A673 (cell line): ENCODE measurements at regions not wholly inside any gene's neighbourhood (a gene's known extent, or its start where the extent isn't known, plus 50 kb on each side); places are given as distances from the start of the nearest gene placed in this dataset.

Experiments used
- BruUV-seq: library from RNA; stranded (reverse); fragments of 400-500 nt; replicated peaks from 2 replicates; lab custom pipeline; 2021; lab: Mats Ljungman, UMichigan
- CTCF ChIA-PET: fragments of 300-600 bp; sonication (Branson Sonifier 250); formaldehyde crosslinking; loops from one replicate; lab custom pipeline; 2022; ENCODE audit warnings: antibody characterized with exemption; lab: Charles Lee
- POLR2A ChIA-PET: fragments of 300-600 bp; sonication (Branson Sonifier 250); formaldehyde crosslinking; loops from one replicate; lab custom pipeline; 2022; ENCODE audit warnings: antibody characterized with exemption; ENCODE audit not compliant: low non-redundant PET; lab: Charles Lee
- DNase-seq: peaks from one replicate; pipeline ENCODE4 v3.0.0-alpha.2; 2015; ENCODE audit warnings: low spot score
- H3K27ac ChIP-seq: fragments of 200-600 bp; sonication (generic); 2 replicates; pipeline ENCODE4 v1.5.1; 2016; ENCODE audit warnings: mixed run types, low read depth, mild to moderate bottlenecking, mixed read lengths, antibody characterized with exemption, low read length; ENCODE audit not compliant: poor library complexity, severe bottlenecking
- H3K27me3 ChIP-seq: fragments of 200-600 bp; sonication (generic); replicated peaks from 2 replicates; pipeline ENCODE4 v1.6.1; 2017; ENCODE audit warnings: mixed run types, low read depth, mild to moderate bottlenecking, mixed read lengths, antibody characterized with exemption, low read length; ENCODE audit not compliant: insufficient read depth, poor library complexity
- H3K36me3 ChIP-seq: fragments of 200-600 bp; sonication (generic); 2 replicates; pipeline ENCODE4 v1.6.1; 2016; ENCODE audit warnings: mixed run types, mild to moderate bottlenecking, mixed read lengths, antibody characterized with exemption, low read length; ENCODE audit not compliant: insufficient read depth, poor library complexity, severe bottlenecking
- H3K4me1 ChIP-seq: fragments of 200-600 bp; sonication (generic); 2 replicates; pipeline ENCODE4 v1.6.1; 2017; ENCODE audit warnings: mixed run types, mild to moderate bottlenecking, mixed read lengths, antibody characterized with exemption, low read length; ENCODE audit not compliant: insufficient read depth, poor library complexity, severe bottlenecking
- H3K4me3 ChIP-seq: fragments of 200-600 bp; sonication (generic); 2 replicates; pipeline ENCODE4 v1.5.1; 2016; ENCODE audit warnings: low read depth, mixed run types, mild to moderate bottlenecking, mixed read lengths, low read length; ENCODE audit not compliant: poor library complexity, severe bottlenecking
- H3K9me3 ChIP-seq: fragments of 200-600 bp; sonication (generic); 2 replicates; pipeline ENCODE4 v1.6.1; 2016; ENCODE audit warnings: mixed run types, low read depth, mild to moderate bottlenecking, mixed read lengths, antibody characterized with exemption, low read length; ENCODE audit not compliant: poor library complexity, severe bottlenecking
- EZH2 ChIP-seq: fragments of 200-600 bp; sonication (generic); IDR thresholded peaks from 2 replicates; pipeline ENCODE4 v1.6.1; 2017; ENCODE audit warnings: borderline replicate concordance, low read depth, mild to moderate bottlenecking, mixed read lengths, antibody characterized with exemption, low read length; ENCODE audit not compliant: poor library complexity, severe bottlenecking
- intact Hi-C: fragments of 100-400 bp; cut with micrococcal nuclease; formaldehyde crosslinking; loops from one replicate; pipeline ENCODE4 v1.10.0; 2022; ENCODE audit not compliant: unreplicated experiment
- TF ChIP-seq, protein P1 (sequence below): fragments of 300-800, 200-600 bp; sonication (generic); conservative IDR thresholded peaks from 2 replicates; pipeline ENCODE4 v1.5.1; 2017; ENCODE audit warnings: low read depth, mild to moderate bottlenecking, antibody characterized with exemption, low read length, moderate library complexity, mixed read lengths

DNA sequence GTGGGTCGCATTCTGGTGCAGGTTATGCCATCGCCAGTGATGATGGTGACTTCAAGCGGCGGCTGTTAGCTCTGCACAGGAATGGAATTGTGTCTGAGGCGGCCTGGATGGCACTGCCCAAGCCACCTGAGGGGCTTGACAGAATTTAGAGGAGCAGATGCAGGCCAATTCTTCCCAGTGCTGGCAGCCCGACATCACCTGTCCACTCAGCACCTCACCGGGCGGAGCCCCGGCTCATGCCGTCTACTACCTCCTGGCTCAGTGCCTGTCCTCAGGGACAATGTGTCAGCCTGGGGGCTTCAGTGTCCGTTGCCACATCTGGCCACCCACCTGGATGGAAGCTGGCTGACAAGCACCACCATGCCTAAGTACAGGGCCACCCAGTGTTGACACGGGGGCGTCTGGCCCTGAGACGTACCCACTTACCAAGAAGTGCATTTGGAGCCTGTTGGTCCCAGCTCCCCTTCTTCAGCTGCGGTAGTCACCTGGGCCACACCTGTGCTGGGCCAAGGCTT, 420.5 kb upstream of the MKI67 start:
- POLR2A ChIA-PET, result no interaction called here
- H3K4me3 ChIP-seq, result no peak overlapping the region
- H3K27ac ChIP-seq, result no peak overlapping the region
- no peaks in the 10 kb centered on the region for H3K27me3 ChIP-seq
- TF ChIP-seq, protein P1, sequence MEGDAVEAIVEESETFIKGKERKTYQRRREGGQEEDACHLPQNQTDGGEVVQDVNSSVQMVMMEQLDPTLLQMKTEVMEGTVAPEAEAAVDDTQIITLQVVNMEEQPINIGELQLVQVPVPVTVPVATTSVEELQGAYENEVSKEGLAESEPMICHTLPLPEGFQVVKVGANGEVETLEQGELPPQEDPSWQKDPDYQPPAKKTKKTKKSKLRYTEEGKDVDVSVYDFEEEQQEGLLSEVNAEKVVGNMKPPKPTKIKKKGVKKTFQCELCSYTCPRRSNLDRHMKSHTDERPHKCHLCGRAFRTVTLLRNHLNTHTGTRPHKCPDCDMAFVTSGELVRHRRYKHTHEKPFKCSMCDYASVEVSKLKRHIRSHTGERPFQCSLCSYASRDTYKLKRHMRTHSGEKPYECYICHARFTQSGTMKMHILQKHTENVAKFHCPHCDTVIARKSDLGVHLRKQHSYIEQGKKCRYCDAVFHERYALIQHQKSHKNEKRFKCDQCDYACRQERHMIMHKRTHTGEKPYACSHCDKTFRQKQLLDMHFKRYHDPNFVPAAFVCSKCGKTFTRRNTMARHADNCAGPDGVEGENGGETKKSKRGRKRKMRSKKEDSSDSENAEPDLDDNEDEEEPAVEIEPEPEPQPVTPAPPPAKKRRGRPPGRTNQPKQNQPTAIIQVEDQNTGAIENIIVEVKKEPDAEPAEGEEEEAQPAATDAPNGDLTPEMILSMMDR, result no peak
- TF ChIP-seq EZH2, result no peak
- no peaks in the 10 kb centered on the region for H3K36me3 ChIP-seq
- no TSS peak for BruUV-seq
- no peak for DNase-seq
- CTCF ChIA-PET, result no interaction called here
- H3K4me1 ChIP-seq, result no peaks in the 10 kb centered on the region
- intact Hi-C loops, result loop anchor here (10.0 kb wide), 1 partner anchor 298 kb away; no protein-coding TSS in a partner anchor
- no peaks in the 10 kb centered on the region for H3K9me3 ChIP-seq

DNA sequence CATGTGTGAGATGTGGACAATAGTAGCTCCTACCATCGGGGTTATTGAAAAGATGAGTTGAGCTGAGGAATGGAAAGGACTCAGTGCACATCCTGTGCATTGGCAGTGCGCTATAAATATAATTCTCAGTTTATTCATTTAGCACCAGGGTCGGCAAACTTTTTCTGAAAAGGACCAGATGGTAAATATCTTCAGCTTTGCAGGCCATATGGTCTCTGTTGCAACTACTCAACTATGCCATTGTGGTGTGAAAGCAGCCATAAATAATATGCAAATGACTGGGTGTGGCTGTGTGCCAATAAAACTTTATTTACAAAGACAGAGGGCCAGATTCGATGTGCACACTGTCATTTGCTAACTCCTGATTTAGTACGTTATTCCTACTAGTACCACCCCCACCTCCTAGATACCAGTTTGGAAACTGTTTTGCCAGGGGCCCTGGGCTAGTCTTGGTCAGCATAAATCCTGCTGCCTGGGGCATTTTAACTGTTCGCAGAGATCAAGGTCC, 422.9 kb upstream of the MKI67 start:
- intact Hi-C loops, result loop anchor here (10.0 kb wide), 1 partner anchor 296 kb away; no protein-coding TSS in a partner anchor
- BruUV-seq, result no TSS peak
- no peaks in the 10 kb centered on the region for H3K36me3 ChIP-seq
- no peaks in the 10 kb centered on the region for H3K27me3 ChIP-seq
- DNase-seq, result no peak
- H3K4me3 ChIP-seq, result no peak overlapping the region
- H3K27ac ChIP-seq, result no peak overlapping the region
- ChIA-PET CTCF (no interaction called here), POLR2A (interaction anchor here (0.6 kb wide), 1 partner anchor 1004 kb away, joined by 3 read pairs; no protein-coding TSS in a partner anchor)
- H3K9me3 ChIP-seq, result no peaks in the 10 kb centered on the region
- H3K4me1 ChIP-seq, result no peaks in the 10 kb centered on the region
- no peak for TF ChIP-seq EZH2
- TF ChIP-seq, protein P1, result no peak

DNA sequence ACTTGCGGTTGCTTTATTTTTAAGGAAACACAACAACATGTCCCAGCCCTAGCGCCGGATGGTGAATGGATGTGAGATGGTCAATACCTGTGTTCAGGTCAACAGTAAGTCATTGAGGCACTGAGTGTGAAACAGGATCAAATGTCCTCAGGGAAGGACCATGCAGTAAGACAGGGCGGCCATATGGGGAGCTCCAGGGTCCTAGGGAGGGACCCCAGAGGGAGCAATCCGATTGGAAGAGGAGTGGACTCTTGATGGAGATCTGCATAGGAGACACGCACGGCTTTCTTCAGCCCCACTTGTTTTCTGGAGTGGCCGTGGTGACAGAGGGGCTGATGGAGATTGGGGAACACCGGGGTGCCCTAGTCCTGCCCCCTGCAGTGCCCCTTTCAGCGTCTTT, 423.8 kb upstream of the MKI67 start:
- peaks cover 3% of the 10 kb centered on the region for H3K27me3 ChIP-seq
- no peaks in the 10 kb centered on the region for H3K4me1 ChIP-seq
- no peaks in the 10 kb centered on the region for H3K9me3 ChIP-seq
- no peak for DNase-seq
- TF ChIP-seq, protein P1, result no peak
- no peak for TF ChIP-seq EZH2
- H3K4me3 ChIP-seq, result no peak overlapping the region
- no peak overlapping the region for H3K27ac ChIP-seq
- ChIA-PET POLR2A (interaction anchor here (0.6 kb wide), 1 partner anchor 1003 kb away, joined by 3 read pairs; no protein-coding TSS in a partner anchor), CTCF (no interaction called here)
- intact Hi-C loops, result no loop called here
- no peaks in the 10 kb centered on the region for H3K36me3 ChIP-seq
- BruUV-seq, result no TSS peak
